GM21528 (cell line): ENCODE measurements at regions not wholly inside any gene's neighbourhood (a gene's known extent, or its start where the extent isn't known, plus 50 kb on each side); places are given as distances from the start of the nearest gene placed in this dataset.

Source experiments
- ATAC-seq: cut with Tn5 transposase; IDR thresholded peaks from one replicate; pipeline ENCODE4 v1.9.1; 2021; ENCODE audit warnings: mild to moderate bottlenecking, moderate library complexity; ENCODE audit not compliant: unreplicated experiment, low FRiP score

DNA sequence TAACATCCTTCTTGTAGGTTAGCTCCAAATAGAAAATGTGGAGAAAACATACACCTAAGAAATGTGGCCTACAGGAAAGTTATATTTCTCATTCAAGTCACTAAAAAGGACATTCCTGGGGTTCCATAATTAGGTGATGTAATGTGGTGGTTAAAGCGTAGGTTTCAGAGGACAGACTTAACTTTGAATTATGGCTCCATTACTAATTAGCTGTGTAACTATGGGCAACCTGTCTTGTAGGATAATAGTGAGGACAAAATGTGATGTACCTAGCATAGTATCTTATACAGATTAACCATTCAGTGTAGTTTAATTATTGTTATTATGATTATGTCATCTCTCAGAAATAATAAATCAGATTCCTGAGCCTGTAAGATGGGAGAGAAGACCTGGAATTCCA is 602.5 kb downstream of the TSN start:
- ATAC-seq: no peak

DNA sequence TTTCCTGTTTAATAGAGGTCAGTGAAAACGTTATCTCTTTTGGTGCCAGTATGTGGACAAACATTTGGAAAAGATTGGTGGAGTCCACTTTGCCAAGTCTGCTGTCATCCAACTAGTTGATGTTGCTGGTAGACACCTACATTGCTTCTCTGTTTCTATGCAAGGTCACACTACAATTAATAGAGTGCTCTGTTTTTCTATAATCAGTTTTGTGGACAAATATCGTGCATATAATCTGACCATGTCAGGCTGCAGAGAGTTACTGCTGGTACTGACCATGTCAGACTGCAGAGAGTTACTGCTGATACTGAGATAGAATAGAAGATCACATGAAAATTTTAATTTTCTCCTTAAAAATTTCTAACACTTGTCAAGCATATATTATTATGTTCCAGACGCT is 603.3 kb downstream of the TSN start:
- ATAC-seq: no peak

DNA sequence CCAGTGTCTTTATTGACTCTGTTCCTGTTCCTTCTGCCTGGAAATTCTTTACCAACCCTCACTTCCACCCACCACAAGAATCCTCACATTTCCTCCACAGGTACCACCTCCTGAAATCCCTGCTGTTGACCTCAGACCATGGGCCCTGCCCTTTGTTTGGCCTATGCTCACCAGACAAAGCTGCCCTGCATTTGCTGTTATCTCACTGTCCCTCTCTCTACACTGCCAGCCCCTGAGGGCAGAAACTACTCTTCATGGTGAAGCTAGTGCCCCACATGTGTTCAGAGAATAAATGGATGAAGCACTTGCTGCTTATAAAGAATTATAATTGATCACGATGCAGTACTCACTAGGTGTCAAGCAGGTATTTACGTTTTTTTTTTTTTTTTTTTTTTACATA is 608.4 kb downstream of the TSN start:
- ATAC-seq: no peak

DNA sequence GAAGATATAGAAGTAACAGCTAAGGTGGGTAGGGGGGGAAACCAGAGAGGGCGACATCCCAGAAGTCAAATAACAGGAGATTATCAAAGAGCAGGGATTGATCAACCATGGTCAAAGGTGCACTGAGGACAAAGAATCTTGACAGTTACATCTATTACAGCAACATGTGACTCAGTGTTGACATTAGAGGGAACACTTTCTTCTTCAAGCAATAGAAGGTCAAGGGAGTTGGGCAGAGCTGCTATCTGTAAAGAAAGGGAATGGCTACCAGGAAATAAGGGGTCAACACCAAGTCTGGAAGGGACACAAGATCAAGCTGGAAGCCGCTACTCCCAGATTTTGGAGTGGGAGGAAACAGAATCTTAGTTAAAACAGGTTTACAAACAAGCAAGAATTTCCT is 611.0 kb downstream of the TSN start:
- ATAC-seq: no peak

DNA sequence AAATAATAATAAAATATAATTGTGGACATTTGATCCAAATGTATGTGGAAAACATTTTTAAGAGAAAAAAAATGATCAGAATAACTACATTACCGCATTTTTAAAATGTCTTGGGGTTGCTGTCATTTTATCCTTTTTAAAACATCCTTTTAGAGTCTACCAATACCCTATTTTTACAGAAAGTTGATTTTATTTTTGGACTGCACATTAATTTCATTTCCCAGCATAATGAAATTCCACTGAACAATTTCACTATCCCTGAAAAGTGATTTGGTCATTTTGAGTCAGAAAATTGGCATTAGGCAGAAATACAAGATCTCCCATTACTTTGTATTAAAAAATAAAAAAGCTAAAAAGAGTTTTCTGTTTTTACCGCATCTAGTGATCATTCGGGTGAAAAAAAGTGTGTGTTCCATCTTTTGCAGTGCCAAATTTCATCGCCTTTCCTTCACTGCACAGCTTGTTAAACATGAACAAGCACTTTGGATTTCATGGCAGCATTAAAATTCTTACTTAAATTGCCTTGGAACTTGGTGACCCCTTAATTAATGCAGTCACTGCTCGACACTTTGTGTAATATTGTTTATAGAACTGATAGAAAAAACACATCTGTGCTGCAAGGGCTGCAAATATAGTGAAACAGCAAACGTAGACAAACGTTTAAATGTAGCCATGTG is 611.7 kb downstream of the TSN start:
- ATAC-seq: no peak

DNA sequence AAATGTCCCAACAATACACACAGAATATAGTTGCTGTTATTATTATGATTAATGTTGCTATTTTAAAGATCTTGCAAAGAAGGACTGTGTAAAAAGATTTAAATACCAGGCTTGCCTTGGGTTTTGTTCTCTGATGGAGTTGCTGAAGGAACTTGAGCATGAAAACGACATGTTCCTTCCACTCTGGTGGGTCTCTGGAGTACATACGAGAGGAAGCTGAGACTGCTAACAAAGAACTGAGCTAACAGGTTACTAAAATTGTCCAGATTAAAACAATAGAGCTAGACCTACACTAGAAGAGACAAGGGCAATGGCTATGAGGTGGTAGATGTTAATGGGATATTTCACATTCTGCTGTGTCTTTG is 612.2 kb downstream of the TSN start:
- ATAC-seq: no peak

DNA sequence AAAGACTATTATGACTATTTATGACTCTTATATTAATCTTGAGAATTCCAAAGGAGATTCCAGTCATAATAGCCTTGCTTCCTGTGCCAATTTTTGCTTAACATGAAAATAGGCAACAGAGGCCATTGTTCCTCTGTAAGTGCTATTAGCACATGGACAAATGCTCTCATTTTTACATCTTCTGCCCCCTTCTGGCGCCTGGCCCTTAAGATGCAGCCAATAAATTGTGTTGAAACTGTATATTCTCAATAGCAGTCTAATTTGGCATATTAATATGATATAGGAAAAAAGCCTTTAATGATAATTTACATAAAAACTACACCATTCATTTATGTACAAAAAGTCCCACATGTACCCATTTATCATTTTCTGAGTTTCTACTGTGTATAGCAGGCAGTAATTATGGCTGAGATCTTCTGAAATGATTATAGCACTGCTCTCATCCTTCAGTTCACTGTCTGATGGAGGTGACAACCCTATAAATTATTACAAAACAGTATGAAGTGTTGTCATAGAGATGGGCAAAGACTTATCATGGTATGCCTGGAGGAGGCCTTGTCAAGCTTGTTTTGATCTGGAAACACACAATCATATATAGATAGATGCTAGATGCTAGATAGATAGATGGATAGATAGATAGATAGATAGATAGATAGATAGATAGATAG is 613.3 kb downstream of the TSN start:
- no peak for ATAC-seq

DNA sequence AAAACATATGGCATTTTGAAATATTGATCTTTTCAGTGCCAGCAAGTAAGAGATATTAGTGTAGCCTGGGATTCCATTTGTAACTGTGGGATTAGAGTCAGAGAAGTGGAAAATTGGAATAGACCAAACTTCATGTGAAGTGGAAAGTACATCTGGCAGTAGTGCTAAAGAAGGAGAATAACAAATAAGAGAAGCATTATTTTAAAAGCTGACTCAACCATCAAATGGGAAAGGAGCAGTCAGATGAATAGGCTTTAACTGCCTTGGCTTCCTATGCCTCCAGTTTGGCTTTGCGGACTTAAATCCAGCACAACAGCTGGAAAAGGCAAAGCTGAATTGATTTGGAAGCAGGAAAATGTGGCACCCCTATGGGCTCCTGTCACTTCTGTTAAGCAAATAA is 623.1 kb downstream of the TSN start:
- no peak for ATAC-seq

DNA sequence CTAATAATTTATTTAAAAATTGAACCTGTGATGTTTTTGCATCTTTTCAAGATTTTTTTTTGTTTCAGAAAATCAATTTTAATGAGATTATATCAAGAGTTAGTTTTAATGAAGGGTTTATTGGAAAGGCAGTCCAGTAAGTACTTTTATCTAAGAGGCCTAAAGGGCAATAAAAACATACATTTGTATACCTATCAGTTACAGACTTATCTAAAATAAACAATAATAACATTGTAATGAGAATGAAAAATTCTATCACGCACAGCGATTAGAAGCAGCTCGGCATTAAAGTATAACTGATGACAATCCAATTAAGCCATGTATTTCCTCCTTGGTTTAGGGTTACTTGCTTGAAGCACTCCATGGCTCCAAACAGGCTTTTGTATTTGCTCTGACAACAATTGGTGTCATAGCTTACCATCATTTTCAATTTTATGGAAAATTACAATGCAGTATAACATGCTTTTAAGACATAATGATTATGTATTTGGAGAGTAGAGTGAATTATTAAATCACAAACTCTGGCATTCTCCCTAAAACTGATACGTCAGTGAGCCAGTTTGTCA is 629.4 kb downstream of the TSN start:
- ATAC-seq: no peak

DNA sequence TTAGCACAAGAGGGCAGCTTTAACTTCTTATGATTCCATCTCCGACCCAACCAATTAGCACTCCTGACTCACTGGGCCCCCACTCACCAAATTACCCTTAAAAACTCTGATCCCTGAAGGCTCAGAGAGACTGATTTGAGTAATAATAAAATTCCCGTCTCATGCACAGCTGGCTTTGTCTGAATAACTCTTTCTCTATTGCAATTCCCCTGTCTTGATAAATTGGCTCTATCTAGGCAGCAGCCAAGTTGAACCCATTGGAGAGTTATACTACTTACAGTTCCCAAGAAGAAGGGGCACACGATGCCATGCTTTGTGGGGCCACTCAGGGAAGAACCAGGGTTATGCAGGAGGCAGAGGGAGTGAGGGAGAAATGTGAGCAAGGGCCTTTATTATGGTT is 632.8 kb downstream of the TSN start:
- ATAC-seq: no peak

DNA sequence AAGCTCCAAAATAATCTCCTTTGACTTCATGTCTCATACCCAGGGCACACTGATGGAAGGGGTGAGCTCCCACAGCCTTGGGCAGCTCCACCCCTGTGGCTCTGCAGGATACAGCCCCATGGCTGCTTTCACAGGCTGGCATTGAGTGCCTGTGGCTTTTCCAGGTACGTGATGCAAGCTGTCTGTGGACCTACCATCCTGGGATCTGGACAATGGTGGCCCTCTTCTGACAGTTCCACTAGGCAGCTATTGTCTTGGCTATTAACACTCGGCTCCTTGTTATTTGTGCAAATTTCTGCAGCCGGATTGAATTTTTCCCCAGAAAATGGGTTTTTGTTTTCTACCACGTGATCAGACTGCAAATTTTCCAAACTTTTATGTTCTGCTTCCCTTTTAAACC is 634.2 kb downstream of the TSN start:
- ATAC-seq: no peak

DNA sequence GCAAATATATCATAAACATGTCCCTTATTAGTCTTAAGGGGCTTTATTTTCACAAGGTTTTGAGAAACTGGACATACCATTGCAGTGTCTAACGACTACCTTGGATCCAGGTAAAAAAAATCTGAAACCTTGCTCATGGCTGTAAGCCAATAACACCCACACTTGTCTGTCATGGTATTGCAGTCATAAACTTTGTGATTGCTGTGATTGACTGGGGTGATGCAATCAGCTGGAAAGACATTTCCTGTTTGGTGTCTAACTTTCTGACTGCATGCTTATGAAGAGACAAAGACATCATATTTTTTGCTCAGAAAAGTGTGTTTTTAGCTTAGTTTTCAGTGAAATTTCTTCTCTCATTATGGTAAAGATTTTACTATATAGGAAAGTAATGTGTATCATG is 635.0 kb downstream of the TSN start:
- no peak for ATAC-seq

DNA sequence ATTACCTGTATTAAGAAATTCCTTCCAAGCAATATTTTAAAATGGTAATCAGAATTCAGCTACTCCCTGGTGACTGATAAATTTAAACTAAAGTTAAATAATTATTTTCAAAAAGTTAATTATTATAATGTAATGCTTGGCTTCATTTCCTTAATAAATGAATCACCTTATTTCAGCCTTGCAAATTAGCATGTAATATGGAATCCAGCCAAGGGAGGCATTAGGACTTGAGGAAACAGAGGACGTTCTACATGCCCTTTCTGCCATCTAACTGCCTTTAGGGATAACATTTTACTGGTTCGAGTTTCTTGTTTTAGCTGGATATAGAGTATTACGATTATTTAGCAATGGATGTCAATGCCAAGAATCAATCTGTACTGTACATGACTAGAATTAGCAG is 636.3 kb downstream of the TSN start:
- no peak for ATAC-seq

DNA sequence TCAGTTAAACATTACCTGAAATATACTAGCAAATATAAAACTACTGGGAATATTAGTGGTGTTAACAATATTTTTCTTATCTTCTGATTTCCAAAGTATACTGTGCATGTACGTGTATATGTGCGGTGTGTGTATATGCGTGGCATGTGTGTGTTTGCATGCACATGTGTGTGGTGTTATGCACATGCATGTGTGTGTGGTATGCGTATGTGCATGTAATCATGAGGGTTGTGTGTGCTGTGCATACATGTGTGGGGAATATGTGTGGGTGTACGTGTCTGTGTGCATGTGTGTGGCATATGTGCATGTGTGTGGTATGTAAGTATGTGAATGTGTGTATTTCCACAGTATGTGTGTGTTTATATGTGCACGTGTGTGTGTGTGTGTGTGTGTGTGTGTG is 640.2 kb downstream of the TSN start:
- ATAC-seq: no peak

DNA sequence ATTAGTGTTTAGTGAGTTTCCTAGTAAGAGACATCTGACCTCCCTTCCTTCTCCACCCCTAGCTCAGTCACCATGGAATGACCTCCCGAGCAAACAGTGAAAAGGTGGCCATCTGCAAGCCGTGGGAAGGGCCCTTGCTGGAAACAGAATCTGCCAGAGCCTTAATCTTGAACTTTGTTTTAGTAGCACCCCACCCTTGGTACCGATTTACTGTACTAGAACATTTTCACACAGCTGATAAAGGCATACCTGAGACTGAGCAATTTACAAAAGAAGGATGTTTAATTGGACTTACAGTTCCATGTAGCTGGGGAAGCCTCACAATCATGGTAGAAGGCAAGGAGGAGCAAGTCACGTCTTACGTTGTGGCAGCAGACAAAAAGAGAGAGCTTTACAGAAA is 655.8 kb downstream of the TSN start:
- ATAC-seq: no peak

DNA sequence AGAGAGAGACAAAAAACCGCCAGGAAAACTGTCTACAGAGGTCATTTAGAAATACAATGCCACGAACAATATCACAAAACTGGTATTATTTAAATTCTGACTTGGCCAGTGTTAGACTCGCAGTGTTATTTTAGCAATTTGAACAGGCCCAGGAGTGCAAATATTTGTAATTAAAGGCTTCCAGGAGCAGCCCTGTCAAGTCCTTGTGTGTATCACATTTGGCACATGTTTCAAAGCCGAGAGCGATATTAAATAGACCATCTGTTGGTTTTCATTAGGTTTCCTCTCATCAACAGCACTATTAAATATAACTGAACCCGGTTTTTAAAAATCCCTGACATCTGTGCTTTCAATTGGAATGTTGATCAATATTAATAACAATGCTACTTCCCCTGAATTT is 656.9 kb downstream of the TSN start:
- ATAC-seq: no peak

DNA sequence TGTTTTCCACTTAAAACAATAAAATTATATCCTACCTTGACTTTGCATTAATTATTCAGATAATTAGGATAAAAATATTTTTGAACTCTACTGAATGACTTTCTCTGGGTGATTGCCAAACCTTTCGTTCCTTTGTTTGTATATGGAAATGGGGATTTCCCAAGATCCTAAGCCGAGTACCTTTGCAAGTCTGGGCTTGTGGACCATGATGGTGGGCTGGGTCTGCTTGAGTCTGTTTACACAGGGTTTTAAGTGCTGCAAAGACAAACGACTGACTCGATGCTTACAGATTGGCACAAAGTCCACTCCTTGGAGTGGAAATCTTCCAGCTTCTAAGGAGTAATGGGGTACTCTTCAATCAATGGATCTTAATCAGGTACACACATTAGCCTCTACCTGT is 659.5 kb downstream of the TSN start:
- no peak for ATAC-seq

DNA sequence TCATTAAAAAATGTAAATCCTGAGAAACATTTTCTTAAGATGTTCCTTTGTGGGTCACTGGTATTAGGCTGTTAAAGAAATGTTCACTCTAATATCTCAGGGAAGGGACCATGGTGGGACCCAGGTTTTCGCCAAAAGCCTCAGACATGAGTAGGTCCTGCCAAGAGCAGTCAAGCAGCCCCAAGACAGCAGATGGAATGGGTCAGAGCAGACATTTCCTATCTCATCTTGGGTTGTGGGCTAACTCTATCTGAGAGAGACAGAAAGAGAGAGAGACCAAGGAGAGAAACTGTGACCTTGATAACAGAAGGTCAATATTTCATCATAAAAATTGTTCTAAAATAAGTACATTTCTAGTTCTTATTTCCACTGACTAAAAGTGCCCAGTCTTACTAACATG is 661.7 kb downstream of the TSN start:
- no peak for ATAC-seq

DNA sequence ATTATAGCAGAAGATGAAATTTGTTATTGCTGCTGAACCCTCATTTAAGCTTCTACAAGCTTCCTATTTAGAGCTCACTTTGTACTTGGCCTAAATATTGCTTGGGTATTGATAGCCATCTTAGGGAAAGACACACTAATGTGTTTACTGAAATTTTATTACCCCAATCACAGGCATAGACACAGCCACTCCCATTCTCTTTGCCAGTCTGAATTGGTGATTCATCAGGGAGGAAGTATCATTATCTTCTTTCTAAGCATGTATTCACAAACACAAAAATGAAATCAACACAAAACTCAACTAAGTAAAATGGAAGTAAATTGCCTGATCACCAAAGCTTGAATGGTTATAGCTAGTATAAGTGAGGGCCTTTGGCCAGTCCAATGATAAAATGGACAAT is 666.3 kb downstream of the TSN start:
- ATAC-seq: no peak

DNA sequence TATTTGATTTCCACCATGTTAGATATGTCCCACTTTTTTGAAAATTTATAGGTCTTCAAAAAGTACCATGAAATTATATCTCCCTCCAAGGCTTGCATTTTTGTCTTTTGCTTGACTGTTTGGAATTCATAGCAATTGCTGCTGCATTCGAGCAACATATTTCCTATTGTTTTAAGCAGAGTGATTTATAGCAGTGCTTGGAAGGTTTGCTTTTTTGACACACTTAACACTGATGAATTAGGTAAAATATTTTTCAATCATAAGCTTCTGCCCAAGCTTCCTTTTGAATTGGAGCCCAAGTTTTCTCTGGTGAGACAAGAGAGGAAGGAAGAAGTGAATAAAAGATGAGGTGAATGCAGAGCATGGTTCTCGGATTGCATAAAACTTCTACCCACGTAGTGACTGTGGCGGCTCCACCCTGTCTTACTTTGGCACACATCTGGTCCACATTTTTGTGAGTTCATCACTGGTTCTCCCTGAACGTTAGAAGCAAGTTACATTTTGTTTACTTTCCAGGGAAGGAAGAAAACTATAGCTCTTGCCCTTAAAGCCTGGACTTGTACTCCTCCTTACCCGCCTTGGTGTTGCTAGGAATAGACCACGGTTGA is 667.0 kb downstream of the TSN start:
- no peak for ATAC-seq

DNA sequence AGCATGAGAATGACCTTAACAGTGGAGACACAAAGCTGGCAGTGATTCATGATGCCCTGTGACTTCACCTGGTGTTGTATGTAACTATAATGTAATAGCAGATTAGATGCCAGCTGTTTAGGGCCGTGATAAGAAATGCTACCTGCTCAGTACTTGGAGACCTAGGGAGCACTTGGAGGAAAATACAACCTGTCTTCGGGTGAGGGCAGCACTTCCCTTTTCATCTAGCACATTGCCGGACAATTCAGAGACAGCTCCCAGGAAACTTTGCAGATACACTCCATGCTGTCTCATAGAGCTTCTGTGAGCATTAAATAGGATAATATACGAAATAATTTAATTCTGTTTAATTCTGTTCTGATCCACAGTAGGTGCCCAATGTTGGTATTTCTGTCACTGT is 668.5 kb downstream of the TSN start:
- ATAC-seq: no peak

DNA sequence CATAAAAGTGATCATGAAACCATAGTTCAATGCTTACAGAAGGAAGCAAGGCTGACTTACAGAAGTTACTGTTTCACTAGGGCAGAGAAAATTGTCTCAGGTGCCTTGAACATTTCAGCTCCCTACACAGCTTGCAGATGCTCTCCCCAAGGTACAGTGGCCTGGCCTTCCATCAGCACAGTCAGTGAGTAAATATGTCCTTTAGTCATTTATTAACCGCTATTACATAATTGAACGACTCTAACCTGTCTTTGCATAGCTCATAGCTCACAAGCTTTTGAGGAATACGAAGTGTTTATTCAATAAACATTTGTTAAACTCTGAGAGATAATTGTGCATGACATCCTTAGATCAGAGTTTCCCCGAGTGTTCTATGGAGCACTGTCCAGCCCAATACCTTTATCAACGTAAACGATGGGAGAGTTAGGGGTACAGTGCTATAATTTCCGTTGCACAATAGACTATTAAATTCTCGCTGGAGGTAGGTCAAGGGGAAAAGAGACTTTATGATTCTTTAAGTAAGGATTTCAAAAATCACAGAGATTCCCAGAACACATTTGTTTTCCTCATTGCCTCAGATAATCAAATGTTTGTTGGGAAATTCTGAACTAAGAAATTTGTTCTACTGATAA is 677.8 kb downstream of the TSN start:
- ATAC-seq: no peak
